ENCODE measurements at regions not wholly inside any gene's neighbourhood (a gene's known extent, or its start where the extent isn't known, plus 50 kb on each side); places are given as distances from the start of the nearest gene placed in this dataset.
"Not testable (repeated sequence)": the region's sequence is repeated elsewhere in the genome, so short reads cannot be mapped to it uniquely, and the experiment has no call there.

- DNase-seq (ENCODE audit: low spot score): no peak
- no peak for FAIRE-seq
Observed at GRCh38 chr1:215400741-215401140, 166.4 kb upstream of the KCTD3 start.

GRCh38 chr1:215402147-215402546 lies 165.0 kb upstream of the KCTD3 start:
- FAIRE-seq: no peak
- no peak for DNase-seq (ENCODE audit: low spot score)

GRCh38 chr1:215405211-215405610 lies 161.9 kb upstream of the KCTD3 start:
- FAIRE-seq: no peak
- DNase-seq (ENCODE audit: low spot score): no peak

- FAIRE-seq (no peak), DNase-seq (ENCODE audit: low spot score) (no peak)
Observed at GRCh38 chr1:215406927-215407326, 160.2 kb upstream of the KCTD3 start.

- DNase-seq (ENCODE audit: low spot score) (no peak), FAIRE-seq (no peak)
Observed at GRCh38 chr1:215407575-215407974, 159.5 kb upstream of the KCTD3 start.

- FAIRE-seq; DNase-seq (ENCODE audit: low spot score): not testable (repeated sequence)
Observed at GRCh38 chr1:215409546-215409945, 157.6 kb upstream of the KCTD3 start.

- not testable (repeated sequence) for DNase-seq (ENCODE audit: low spot score); FAIRE-seq
Observed at GRCh38 chr1:215415521-215415920, 151.6 kb upstream of the KCTD3 start.

- no peak for DNase-seq (ENCODE audit: low spot score)
- no peak for FAIRE-seq
Observed at GRCh38 chr1:215416497-215416896, 150.6 kb upstream of the KCTD3 start.

GRCh38 chr1:215417122-215417521 lies 150.0 kb upstream of the KCTD3 start:
- DNase-seq (ENCODE audit: low spot score) (no peak), FAIRE-seq (no peak)

- no peak for FAIRE-seq
- no peak for DNase-seq (ENCODE audit: low spot score)
Observed at GRCh38 chr1:215418876-215419447, 148.1 kb upstream of the KCTD3 start.

GRCh38 chr1:215421744-215422143 lies 145.4 kb upstream of the KCTD3 start:
- no peak for FAIRE-seq
- no peak for DNase-seq (ENCODE audit: low spot score)

- FAIRE-seq: no peak
- DNase-seq (ENCODE audit: low spot score): no peak
Observed at GRCh38 chr1:215423288-215423687, 143.8 kb upstream of the KCTD3 start.

GRCh38 chr1:215425138-215425537 lies 142.0 kb upstream of the KCTD3 start:
- FAIRE-seq (no peak), DNase-seq (ENCODE audit: low spot score) (no peak)

- FAIRE-seq (no peak), DNase-seq (ENCODE audit: low spot score) (no peak)
Observed at GRCh38 chr1:215426101-215426500, 141.0 kb upstream of the KCTD3 start.

GRCh38 chr1:215432483-215433227 lies 134.4 kb upstream of the KCTD3 start:
- FAIRE-seq; DNase-seq (ENCODE audit: low spot score): not testable (repeated sequence)

GRCh38 chr1:215433237-215433636 lies 133.9 kb upstream of the KCTD3 start:
- DNase-seq (ENCODE audit: low spot score): no peak
- no peak for FAIRE-seq

- no peak for FAIRE-seq
Observed at GRCh38 chr1:215439549-215439948, 127.6 kb upstream of the KCTD3 start.

GRCh38 chr1:215444715-215445414 lies 122.2 kb upstream of the KCTD3 start:
- no peak for FAIRE-seq
- no peak for DNase-seq (ENCODE audit: low spot score)

More at GRCh38 chr1:215439549-215439948, 127.6 kb upstream of the KCTD3 start:
- DNase-seq (ENCODE audit: low spot score): no peak

GRCh38 chr1:215448014-215448413 lies 119.1 kb upstream of the KCTD3 start:
- FAIRE-seq; DNase-seq (ENCODE audit: low spot score): not testable (repeated sequence)

GRCh38 chr1:215449147-215449546 lies 118.0 kb upstream of the KCTD3 start:
- not testable (repeated sequence) for DNase-seq (ENCODE audit: low spot score); FAIRE-seq

- DNase-seq (ENCODE audit: low spot score) (no peak), FAIRE-seq (no peak)
Observed at GRCh38 chr1:215453440-215453839, 113.7 kb upstream of the KCTD3 start.

- DNase-seq (ENCODE audit: low spot score): no peak
- no peak for FAIRE-seq
Observed at GRCh38 chr1:215457213-215457612, 109.9 kb upstream of the KCTD3 start.

All from RCC 7860 (cell line).